Smooth muscle cell (in vitro differentiated cells): ENCODE measurements at regions not wholly inside any gene's neighbourhood (a gene's known extent, or its start where the extent isn't known, plus 50 kb on each side); places are given as distances from the start of the nearest gene placed in this dataset.

ENCODE experiments used
- DNase-seq: peaks from one replicate; lab custom pipeline; 2025; ENCODE audit not compliant: unreplicated experiment; lab: John Stamatoyannopoulos, UW
- H2AFZ ChIP-seq: fragments of 200-600 bp; sonication (generic); 2 replicates; pipeline ENCODE4 v1.6.0; 2016; ENCODE audit warnings: antibody characterized with exemption, low read depth, mild to moderate bottlenecking
- H3F3A ChIP-seq: fragments of 200-600 bp; sonication (generic); 2 replicates; pipeline ENCODE4 v1.6.0; 2017; ENCODE audit warnings: antibody characterized with exemption, low read depth
- H3K27ac ChIP-seq: fragments of 200-600 bp; sonication (generic); 2 replicates; pipeline ENCODE4 v1.5.1; 2016; ENCODE audit warnings: low read depth, mild to moderate bottlenecking
- H3K27me3 ChIP-seq: fragments of 200-600 bp; sonication (generic); 2 replicates; pipeline ENCODE4 v1.6.1; 2016; ENCODE audit warnings: low read depth, mild to moderate bottlenecking
- H3K36me3 ChIP-seq: fragments of 200-600 bp; sonication (generic); 2 replicates; pipeline ENCODE4 v1.5.1; 2016; ENCODE audit warnings: low read depth
- H3K4me1 ChIP-seq: fragments of 200-600 bp; sonication (generic); 2 replicates; pipeline ENCODE4 v1.5.1; 2016; ENCODE audit warnings: low read depth
- H3K4me2 ChIP-seq: fragments of 200-600 bp; sonication (generic); 2 replicates; pipeline ENCODE4 v1.6.0; 2016; ENCODE audit warnings: mild to moderate bottlenecking
- H3K4me3 ChIP-seq: fragments of 200-600 bp; sonication (generic); 2 replicates; pipeline ENCODE4 v1.5.1; 2016; ENCODE audit warnings: mild to moderate bottlenecking
- H3K79me2 ChIP-seq: fragments of 200-600 bp; sonication (generic); 2 replicates; pipeline ENCODE4 v1.6.0; 2016; ENCODE audit warnings: low read depth, mild to moderate bottlenecking
- H3K9ac ChIP-seq: fragments of 200-600 bp; sonication (generic); 2 replicates; pipeline ENCODE4 v1.6.0; 2016; ENCODE audit warnings: low read depth
- H3K9me3 ChIP-seq: fragments of 200-600 bp; sonication (generic); replicated peaks from 2 replicates; pipeline ENCODE4 v1.5.1; 2016; ENCODE audit warnings: low read depth
- H4K20me1 ChIP-seq: fragments of 200-600 bp; sonication (generic); 2 replicates; pipeline ENCODE4 v1.6.0; 2016; ENCODE audit warnings: low read depth
- WGBS: methylation state at CpG from one replicate; pipeline ENCODE4 v1.1.7; 2016; ENCODE audit warnings: low lambda C conversion rate; 5-methylcytosine and 5-hydroxymethylcytosine counted together
- TF ChIP-seq, protein P1 (sequence below): fragments of 200-600 bp; sonication (generic); IDR thresholded peaks from 2 replicates; pipeline ENCODE4 v1.5.1; 2017; ENCODE audit warnings: borderline replicate concordance, mild to moderate bottlenecking, antibody characterized with exemption; ENCODE audit not compliant: insufficient read depth, poor library complexity, severe bottlenecking

DNA sequence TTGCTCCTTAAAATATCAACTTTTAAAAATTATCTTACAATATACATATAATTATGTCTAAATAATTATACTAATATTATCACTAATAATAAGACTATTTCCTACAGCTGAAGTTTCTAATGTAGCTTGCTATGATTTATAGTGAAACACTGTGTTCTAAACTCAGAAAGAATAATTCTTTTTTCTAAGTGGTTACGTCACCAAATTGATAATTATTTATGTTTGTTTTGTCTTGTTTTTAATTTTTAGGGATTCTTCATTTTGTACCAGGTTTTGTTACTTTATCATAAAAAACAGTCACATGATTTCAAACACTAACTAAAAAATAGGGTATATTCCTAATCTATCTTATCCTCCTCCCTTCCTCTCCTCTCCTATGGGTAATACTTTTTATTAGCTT is 662.1 kb downstream of the FRK start:
- peaks cover 3% of the 10 kb centered on the region for H3K9me3 ChIP-seq
- no peak overlapping the region for H3K4me3 ChIP-seq
- no peak overlapping the region for H2AFZ ChIP-seq
- H3K4me2 ChIP-seq: no peak overlapping the region
- H3K79me2 ChIP-seq: no peaks in the 10 kb centered on the region
- no peaks in the 10 kb centered on the region for H3K27me3 ChIP-seq
- DNase-seq: no peak
- H3K27ac ChIP-seq: no peak overlapping the region
- H4K20me1 ChIP-seq: no peaks in the 10 kb centered on the region
- TF ChIP-seq, protein P1, sequence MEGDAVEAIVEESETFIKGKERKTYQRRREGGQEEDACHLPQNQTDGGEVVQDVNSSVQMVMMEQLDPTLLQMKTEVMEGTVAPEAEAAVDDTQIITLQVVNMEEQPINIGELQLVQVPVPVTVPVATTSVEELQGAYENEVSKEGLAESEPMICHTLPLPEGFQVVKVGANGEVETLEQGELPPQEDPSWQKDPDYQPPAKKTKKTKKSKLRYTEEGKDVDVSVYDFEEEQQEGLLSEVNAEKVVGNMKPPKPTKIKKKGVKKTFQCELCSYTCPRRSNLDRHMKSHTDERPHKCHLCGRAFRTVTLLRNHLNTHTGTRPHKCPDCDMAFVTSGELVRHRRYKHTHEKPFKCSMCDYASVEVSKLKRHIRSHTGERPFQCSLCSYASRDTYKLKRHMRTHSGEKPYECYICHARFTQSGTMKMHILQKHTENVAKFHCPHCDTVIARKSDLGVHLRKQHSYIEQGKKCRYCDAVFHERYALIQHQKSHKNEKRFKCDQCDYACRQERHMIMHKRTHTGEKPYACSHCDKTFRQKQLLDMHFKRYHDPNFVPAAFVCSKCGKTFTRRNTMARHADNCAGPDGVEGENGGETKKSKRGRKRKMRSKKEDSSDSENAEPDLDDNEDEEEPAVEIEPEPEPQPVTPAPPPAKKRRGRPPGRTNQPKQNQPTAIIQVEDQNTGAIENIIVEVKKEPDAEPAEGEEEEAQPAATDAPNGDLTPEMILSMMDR: no peak
- no peaks in the 10 kb centered on the region for H3F3A ChIP-seq
- H3K9ac ChIP-seq: no peak overlapping the region
- no peaks in the 10 kb centered on the region for H3K36me3 ChIP-seq
- H3K4me1 ChIP-seq: no peaks in the 10 kb centered on the region
- WGBS: 86% methylated on average over 1 of the region's 1 CpG

DNA sequence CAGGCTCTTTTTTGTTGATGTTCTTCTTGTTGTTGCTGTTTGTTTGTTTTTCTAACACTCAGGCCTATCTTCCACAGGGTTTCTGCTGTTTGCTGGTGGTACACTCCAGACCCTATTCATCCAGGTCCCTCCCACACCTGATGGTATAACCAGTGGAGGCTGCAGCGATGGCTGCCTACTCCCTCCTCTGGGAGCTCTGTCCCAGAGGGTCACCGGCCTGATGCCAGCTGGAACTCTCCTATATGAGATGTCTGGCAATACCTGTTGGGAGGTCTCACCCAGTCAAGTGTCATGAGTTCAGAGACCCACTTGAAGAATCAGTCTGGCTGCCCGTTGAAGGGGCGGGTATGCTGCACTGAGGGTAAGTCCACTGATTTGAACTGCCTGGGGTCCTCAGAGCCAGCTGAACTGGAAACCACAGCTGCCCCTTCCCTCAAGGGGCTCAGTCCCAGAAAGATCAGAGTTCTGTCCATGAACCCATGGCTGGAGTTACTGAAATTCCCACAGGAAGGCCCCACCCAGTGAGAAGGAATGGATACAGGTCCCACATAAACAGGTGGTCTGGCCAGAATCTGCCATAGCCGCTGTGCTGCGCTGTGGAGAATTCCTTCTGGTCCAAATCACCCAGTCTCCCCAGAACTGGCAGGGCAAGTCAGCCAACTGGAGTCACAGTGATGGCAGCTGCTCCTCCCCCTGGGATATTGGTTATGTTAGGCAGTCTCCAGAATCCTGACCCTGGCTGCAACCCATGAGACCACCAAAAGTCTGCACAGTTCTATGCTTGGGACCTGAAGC is 664.4 kb downstream of the FRK start:
- DNase-seq: no peak
- H3K9ac ChIP-seq: no peak overlapping the region
- no peaks in the 10 kb centered on the region for H4K20me1 ChIP-seq
- TF ChIP-seq, protein P1: no peak
- H2AFZ ChIP-seq: no peak overlapping the region
- H3K79me2 ChIP-seq: no peaks in the 10 kb centered on the region
- H3K4me1 ChIP-seq: no peaks in the 10 kb centered on the region
- no peak overlapping the region for H3K27ac ChIP-seq
- no peaks in the 10 kb centered on the region for H3K9me3 ChIP-seq
- H3F3A ChIP-seq: no peaks in the 10 kb centered on the region
- H3K27me3 ChIP-seq: no peaks in the 10 kb centered on the region
- H3K4me2 ChIP-seq: no peak overlapping the region
- 89% methylated on average over 6 of the region's 6 CpGs for WGBS
- H3K36me3 ChIP-seq: no peaks in the 10 kb centered on the region
- no peak overlapping the region for H3K4me3 ChIP-seq

DNA sequence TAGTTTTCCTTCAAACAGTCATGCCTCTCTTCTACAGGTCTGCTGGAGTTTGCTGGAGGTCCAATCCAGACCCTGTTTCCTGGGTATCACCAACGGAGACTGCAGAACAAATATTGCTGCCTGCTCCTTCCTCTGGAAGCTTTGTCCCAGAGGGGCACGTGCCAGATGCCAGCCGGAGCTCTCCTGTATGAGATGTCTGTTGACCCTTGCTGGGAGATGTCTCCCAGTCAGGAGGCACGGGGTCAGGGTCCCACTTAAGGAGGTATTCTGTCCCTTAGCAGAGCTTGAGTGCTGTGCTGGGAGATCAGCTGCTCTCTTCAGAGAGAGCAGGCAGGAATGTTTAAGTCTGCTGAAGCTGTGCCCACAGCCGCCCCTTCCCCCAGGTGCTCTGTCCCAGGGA is 666.9 kb downstream of the FRK start:
- H2AFZ ChIP-seq: no peak overlapping the region
- H3K4me2 ChIP-seq: no peak overlapping the region
- H3K36me3 ChIP-seq: no peaks in the 10 kb centered on the region
- no peaks in the 10 kb centered on the region for H3K79me2 ChIP-seq
- H3K27ac ChIP-seq: no peak overlapping the region
- H3F3A ChIP-seq: no peaks in the 10 kb centered on the region
- peaks cover 8% of the 10 kb centered on the region for H3K9me3 ChIP-seq
- DNase-seq: no peak
- no peaks in the 10 kb centered on the region for H3K4me1 ChIP-seq
- no peaks in the 10 kb centered on the region for H3K27me3 ChIP-seq
- no peak overlapping the region for H3K9ac ChIP-seq
- no peak overlapping the region for H3K4me3 ChIP-seq
- no peaks in the 10 kb centered on the region for H4K20me1 ChIP-seq
- 91% methylated on average over 5 of the region's 5 CpGs for WGBS
- TF ChIP-seq, protein P1: no peak

DNA sequence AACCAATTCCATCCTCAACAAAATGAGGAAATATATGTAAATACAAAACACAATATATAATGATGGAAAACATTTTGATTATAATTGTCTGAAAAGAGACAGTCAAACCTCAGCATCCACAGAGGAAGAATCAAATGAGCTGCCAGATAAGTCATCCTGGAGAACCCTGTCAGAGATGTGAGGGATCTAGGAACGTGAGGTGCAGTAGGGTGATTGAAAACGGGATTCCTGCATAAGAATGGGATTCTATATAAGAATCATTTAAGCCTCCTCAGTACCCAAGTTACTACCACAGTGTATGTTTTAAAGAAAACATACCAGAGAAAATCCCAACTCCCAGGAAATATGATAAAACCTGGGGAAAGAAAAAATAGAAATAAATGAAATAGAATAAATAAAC is 690.5 kb downstream of the FRK start:
- Histone ChIP-seq H3K27ac (no peak overlapping the region), H3K9me3 (no peaks in the 10 kb centered on the region), H3K27me3 (no peaks in the 10 kb centered on the region), H3F3A (no peaks in the 10 kb centered on the region), H3K4me3 (no peak overlapping the region), H3K4me1 (no peaks in the 10 kb centered on the region), H3K36me3 (no peaks in the 10 kb centered on the region), H3K4me2 (no peak overlapping the region), H4K20me1 (no peaks in the 10 kb centered on the region), H3K79me2 (no peaks in the 10 kb centered on the region), H2AFZ (no peak overlapping the region), H3K9ac (no peak overlapping the region)
- TF ChIP-seq, protein P1: no peak
- WGBS: 63% methylated on average over 2 of the region's 2 CpGs
- DNase-seq: no peak
